ENCODE measurements at regions not wholly inside any gene's neighbourhood (a gene's known extent, or its start where the extent isn't known, plus 50 kb on each side); places are given as distances from the start of the nearest gene placed in this dataset.

GRCh38 chr10:18737841-18738240 lies 78.6 kb downstream of the ARL5B start:
- no peak for TF ChIP-seq POLR2A (IDR thresholded peaks at IDR 0.05)
- no peak for TF ChIP-seq CTCF (IDR thresholded peaks at IDR 0.05)
